ENCODE measurements at regions not wholly inside any gene's neighbourhood (a gene's known extent, or its start where the extent isn't known, plus 50 kb on each side); places are given as distances from the start of the nearest gene placed in this dataset.

- Histone ChIP-seq H3K36me3 (no peaks in the 10 kb centered on the region), H3K27me3 (no peaks in the 10 kb centered on the region), H3K4me3 (no peak overlapping the region), H3K27ac (no peak overlapping the region), H3K9me3 (no peaks in the 10 kb centered on the region), H3K4me1 (no peaks in the 10 kb centered on the region)
- TF ChIP-seq POLR2A (IDR thresholded peaks at IDR 0.05) (no peak), POLR2AphosphoS5 (IDR thresholded peaks at IDR 0.05; ENCODE audit: insufficient read depth in 1 of 2, low read depth in 1 of 2) (no peak), CTCF (IDR thresholded peaks at IDR 0.05) (no peak)
- intact Hi-C loops (cut with DNase I), result no loop called here
- DNase-seq (ENCODE audit: extremely low spot score in 2 of 2), result no peak
Measured at GRCh38 chr1:57848406-57848805, 424.5 kb upstream of the DAB1 start.

GRCh38 chr1:57845041-57845440 is 421.2 kb upstream of the DAB1 start:
- H3K27ac ChIP-seq, result no peak overlapping the region

GRCh38 chr1:57844382-57844980 is 420.6 kb upstream of the DAB1 start:
- Histone ChIP-seq H3K4me3 (no peak overlapping the region), H3K9me3 (peaks cover 4% of the 10 kb centered on the region), H3K27me3 (no peaks in the 10 kb centered on the region), H3K36me3 (no peaks in the 10 kb centered on the region), H3K27ac (no peak overlapping the region), H3K4me1 (no peaks in the 10 kb centered on the region)
- intact Hi-C loops (cut with DNase I), result no loop called here
- TF ChIP-seq POLR2A (IDR thresholded peaks at IDR 0.05), result no peak
- no peak for TF ChIP-seq CTCF (IDR thresholded peaks at IDR 0.05)
- no peak for TF ChIP-seq POLR2AphosphoS5 (IDR thresholded peaks at IDR 0.05; ENCODE audit: insufficient read depth in 1 of 2, low read depth in 1 of 2)
- DNase-seq (ENCODE audit: extremely low spot score in 2 of 2), result no peak

More at GRCh38 chr1:57845041-57845440, 421.2 kb upstream of the DAB1 start:
- intact Hi-C loops (cut with DNase I), result no loop called here
- no peak for DNase-seq (ENCODE audit: extremely low spot score in 2 of 2)
- no peaks in the 10 kb centered on the region for H3K36me3 ChIP-seq
- H3K4me1 ChIP-seq, result no peaks in the 10 kb centered on the region
- no peaks in the 10 kb centered on the region for H3K27me3 ChIP-seq
- H3K9me3 ChIP-seq, result peaks cover 4% of the 10 kb centered on the region
- no peak for TF ChIP-seq CTCF (IDR thresholded peaks at IDR 0.05)
- TF ChIP-seq POLR2A (IDR thresholded peaks at IDR 0.05), result no peak
- TF ChIP-seq POLR2AphosphoS5 (IDR thresholded peaks at IDR 0.05; ENCODE audit: insufficient read depth in 1 of 2, low read depth in 1 of 2), result no peak
- H3K4me3 ChIP-seq, result no peak overlapping the region

GRCh38 chr1:57843760-57844159 is 419.9 kb upstream of the DAB1 start:
- Histone ChIP-seq H3K4me3 (no peak overlapping the region), H3K9me3 (peaks cover 4% of the 10 kb centered on the region), H3K27me3 (no peaks in the 10 kb centered on the region), H3K36me3 (no peaks in the 10 kb centered on the region), H3K27ac (no peak overlapping the region), H3K4me1 (no peaks in the 10 kb centered on the region)
- DNase-seq (ENCODE audit: extremely low spot score in 2 of 2), result no peak
- TF ChIP-seq POLR2A (IDR thresholded peaks at IDR 0.05), result no peak
- TF ChIP-seq POLR2AphosphoS5 (IDR thresholded peaks at IDR 0.05; ENCODE audit: insufficient read depth in 1 of 2, low read depth in 1 of 2), result no peak
- no peak for TF ChIP-seq CTCF (IDR thresholded peaks at IDR 0.05)
- intact Hi-C loops (cut with DNase I), result no loop called here

- DNase-seq (ENCODE audit: extremely low spot score in 2 of 2), result no peak
- Histone ChIP-seq H3K9me3 (peaks cover 4% of the 10 kb centered on the region), H3K4me1 (no peaks in the 10 kb centered on the region), H3K27ac (no peak overlapping the region), H3K4me3 (no peak overlapping the region), H3K27me3 (no peaks in the 10 kb centered on the region), H3K36me3 (no peaks in the 10 kb centered on the region)
- TF ChIP-seq POLR2A (IDR thresholded peaks at IDR 0.05) (no peak), CTCF (IDR thresholded peaks at IDR 0.05) (no peak), POLR2AphosphoS5 (IDR thresholded peaks at IDR 0.05; ENCODE audit: insufficient read depth in 1 of 2, low read depth in 1 of 2) (no peak)
- intact Hi-C loops (cut with DNase I), result no loop called here
Measured at GRCh38 chr1:57839526-57839925, 415.7 kb upstream of the DAB1 start.

Data from vagina (tissue), 2 donors.